ENCODE measurements at regions not wholly inside any gene's neighbourhood (a gene's known extent, or its start where the extent isn't known, plus 50 kb on each side); places are given as distances from the start of the nearest gene placed in this dataset.

GRCh38 chr1:55898181-55898580 is 681.2 kb downstream of the PLPP3 start:
- Histone ChIP-seq H3K9ac (no peak overlapping the region), H3K9me3 (ENCODE audit: low read depth) (no peaks in the 10 kb centered on the region), H3K4me1 (no peaks in the 10 kb centered on the region), H2AFZ (replicated peaks) (no peak overlapping the region), H3K4me3 (no peak overlapping the region), H3K27ac (no peak overlapping the region), H3F3A (ENCODE audit: low read depth) (no peaks in the 10 kb centered on the region), H3K79me2 (ENCODE audit: low read depth) (no peaks in the 10 kb centered on the region), H3K27me3 (no peaks in the 10 kb centered on the region), H3K36me3 (no peaks in the 10 kb centered on the region), H4K20me1 (ENCODE audit: low read depth) (no peaks in the 10 kb centered on the region), H3K4me2 (no peak overlapping the region)
- Mint-ChIP-seq H3K36me3 (no peaks in the 10 kb centered on the region), H3K4me3 (no peak overlapping the region), H3K27me3 (ENCODE audit: insufficient read depth, low read depth) (peaks cover 5% of the 10 kb centered on the region), H3K27ac (no peak overlapping the region), H3K9me3 (peaks cover 17% of the 10 kb centered on the region), H3K4me1 (no peaks in the 10 kb centered on the region)
- TF ChIP-seq CTCF (IDR thresholded peaks at IDR 0.05): no peak
- no peak for TF ChIP-seq EZH2phosphoT487 (IDR thresholded peaks at IDR 0.05)
- no peak for TF ChIP-seq EZH2 (IDR thresholded peaks at IDR 0.05)
- DNase-seq (ENCODE audit: low spot score): no peak

DNA sequence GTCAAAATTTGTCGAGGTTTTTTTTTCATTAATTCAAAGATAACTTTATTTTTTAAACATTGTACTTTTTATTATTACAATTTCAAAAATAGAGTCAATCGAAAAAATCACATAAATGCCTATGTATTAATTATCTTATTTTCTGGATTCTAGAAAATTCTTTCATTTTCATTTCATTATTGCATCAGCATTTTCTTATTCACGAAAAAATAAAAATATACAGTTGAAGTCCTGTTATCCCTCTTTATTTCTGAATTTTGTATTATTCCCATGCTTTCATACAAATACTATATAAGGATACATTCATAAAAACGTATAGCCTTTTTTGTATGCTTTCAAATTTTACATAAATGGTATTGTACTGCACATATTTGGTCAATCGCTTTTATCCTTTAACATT is 681.0 kb upstream of the USP24 start:
- Mint-ChIP-seq H3K4me3 (no peak overlapping the region), H3K9me3 (peaks cover 25% of the 10 kb centered on the region), H3K27ac (no peak overlapping the region), H3K27me3 (ENCODE audit: insufficient read depth, low read depth) (peaks cover 5% of the 10 kb centered on the region), H3K4me1 (no peaks in the 10 kb centered on the region), H3K36me3 (no peaks in the 10 kb centered on the region)
- no peak overlapping the region for H3K27ac ChIP-seq
- no peaks in the 10 kb centered on the region for H3K4me1 ChIP-seq
- no peak overlapping the region for H3K4me3 ChIP-seq
- no peak overlapping the region for H2AFZ ChIP-seq (replicated peaks)
- H3K9ac ChIP-seq: no peak overlapping the region
- no peak overlapping the region for H3K4me2 ChIP-seq
- no peak for TF ChIP-seq EZH2phosphoT487 (IDR thresholded peaks at IDR 0.05)
- no peak for TF ChIP-seq EZH2 (IDR thresholded peaks at IDR 0.05)
- TF ChIP-seq CTCF (IDR thresholded peaks at IDR 0.05): no peak
- no peak for DNase-seq (ENCODE audit: low spot score)
- no peaks in the 10 kb centered on the region for H3F3A ChIP-seq (ENCODE audit: low read depth)
- no peaks in the 10 kb centered on the region for H3K27me3 ChIP-seq
- no peaks in the 10 kb centered on the region for H4K20me1 ChIP-seq (ENCODE audit: low read depth)
- no peaks in the 10 kb centered on the region for H3K36me3 ChIP-seq
- no peaks in the 10 kb centered on the region for H3K9me3 ChIP-seq (ENCODE audit: low read depth)
- H3K79me2 ChIP-seq (ENCODE audit: low read depth): no peaks in the 10 kb centered on the region

- DNase-seq (ENCODE audit: low spot score): no peak
- no peak overlapping the region for H3K4me3 Mint-ChIP-seq
- Histone ChIP-seq H3K4me2 (no peak overlapping the region), H3F3A (ENCODE audit: low read depth) (no peaks in the 10 kb centered on the region), H3K9ac (no peak overlapping the region), H3K4me3 (no peak overlapping the region), H3K36me3 (no peaks in the 10 kb centered on the region), H2AFZ (replicated peaks) (no peak overlapping the region), H4K20me1 (ENCODE audit: low read depth) (no peaks in the 10 kb centered on the region), H3K4me1 (no peaks in the 10 kb centered on the region), H3K27ac (no peak overlapping the region), H3K9me3 (ENCODE audit: low read depth) (no peaks in the 10 kb centered on the region), H3K79me2 (ENCODE audit: low read depth) (no peaks in the 10 kb centered on the region), H3K27me3 (no peaks in the 10 kb centered on the region)
- no peaks in the 10 kb centered on the region for H3K36me3 Mint-ChIP-seq
- no peak for TF ChIP-seq EZH2phosphoT487 (IDR thresholded peaks at IDR 0.05)
- peaks cover 2% of the 10 kb centered on the region for H3K27me3 Mint-ChIP-seq (ENCODE audit: insufficient read depth, low read depth)
- no peaks in the 10 kb centered on the region for H3K4me1 Mint-ChIP-seq
- peaks cover 15% of the 10 kb centered on the region for H3K9me3 Mint-ChIP-seq
- no peak overlapping the region for H3K27ac Mint-ChIP-seq
These were observed 679.4 kb upstream of the USP24 start for GRCh38 chr1:55894521-55894920.

- Histone ChIP-seq H3K27me3 (no peaks in the 10 kb centered on the region), H3K9ac (no peak overlapping the region), H3K27ac (no peak overlapping the region), H3K36me3 (no peaks in the 10 kb centered on the region), H3K4me2 (no peak overlapping the region), H2AFZ (replicated peaks) (no peak overlapping the region), H4K20me1 (ENCODE audit: low read depth) (no peaks in the 10 kb centered on the region), H3K9me3 (ENCODE audit: low read depth) (no peaks in the 10 kb centered on the region), H3K4me3 (no peak overlapping the region), H3K79me2 (ENCODE audit: low read depth) (no peaks in the 10 kb centered on the region), H3F3A (ENCODE audit: low read depth) (no peaks in the 10 kb centered on the region), H3K4me1 (no peaks in the 10 kb centered on the region)
- Mint-ChIP-seq H3K4me3 (no peak overlapping the region), H3K27ac (no peak overlapping the region), H3K36me3 (no peaks in the 10 kb centered on the region), H3K27me3 (ENCODE audit: insufficient read depth, low read depth) (peaks cover 3% of the 10 kb centered on the region), H3K9me3 (peaks cover 15% of the 10 kb centered on the region), H3K4me1 (no peaks in the 10 kb centered on the region)
- peak; percentile 30 for DNase-seq (ENCODE audit: low spot score)
- no peak for TF ChIP-seq EZH2 (IDR thresholded peaks at IDR 0.05)
- peak; percentile 51 for TF ChIP-seq CTCF (IDR thresholded peaks at IDR 0.05)
- no peak for TF ChIP-seq EZH2phosphoT487 (IDR thresholded peaks at IDR 0.05)
These were observed 678.0 kb upstream of the USP24 start for GRCh38 chr1:55893155-55893554.

All from neural progenitor cell (in vitro differentiated cells).